Endothelial cell of umbilical vein (primary cell): ENCODE measurements at regions not wholly inside any gene's neighbourhood (a gene's known extent, or its start where the extent isn't known, plus 50 kb on each side); places are given as distances from the start of the nearest gene placed in this dataset.

ENCODE experiments used
- BruUV-seq: library from RNA; stranded (reverse); fragments of 400-500 nt; replicated peaks from 2 replicates; lab custom pipeline; 2021; lab: Mats Ljungman, UMichigan
- CTCF ChIA-PET: fragments of 300-600, 350-600 bp; sonication (Branson Sonifier 250); formaldehyde crosslinking; loops from one replicate; lab custom pipeline; 2021; ENCODE audit warnings: antibody characterized with exemption, inconsistent platforms; lab: Charles Lee
- POLR2A ChIA-PET: fragments of 300-600, 350-600 bp; sonication (Branson Sonifier 250); formaldehyde crosslinking; loops from one replicate; lab custom pipeline; 2021; ENCODE audit warnings: antibody characterized with exemption, inconsistent platforms; lab: Charles Lee
- DNase-seq: peaks from one replicate; pipeline ENCODE4 v3.0.0-alpha.2; 2011; ENCODE audit warnings: low read depth, low spot score
- FAIRE-seq: peaks from 2 replicates; lab custom pipeline; 2011; peaks lifted over from hg19 to GRCh38; lab: Jason Lieb, UNC
- H2AFZ ChIP-seq: 2 replicates; pipeline ENCODE4 v1.6.0; 2012; ENCODE audit warnings: low read depth, low read length, control low read depth, inconsistent platforms
- H3K27ac ChIP-seq: 2 replicates; pipeline ENCODE4 v1.5.1; 2011; ENCODE audit warnings: low read depth, mild to moderate bottlenecking, control low read depth, low read length, moderate library complexity; ENCODE audit not compliant: insufficient read depth
- H3K27me3 ChIP-seq, 2 experiments: 2 replicates each; pipeline versions ENCODE4 v1.6.0 to v1.6.1; 2011; ENCODE audit warnings: low read length in 2 of 2, mixed read lengths in 1 of 2; ENCODE audit not compliant: control insufficient read depth in 2 of 2, insufficient read depth in 2 of 2
- H3K36me3 ChIP-seq, 2 experiments: 2 replicates in 1 of 2; 3 replicates in 1 of 2; pipeline ENCODE4 v1.5.1; 2011; ENCODE audit warnings: low read length in 2 of 2, mild to moderate bottlenecking in 1 of 2, moderate library complexity in 1 of 2; ENCODE audit not compliant: control insufficient read depth in 2 of 2, insufficient read depth in 2 of 2; ENCODE audit errors: extremely low read depth in 1 of 2
- H3K4me1 ChIP-seq: 3 replicates; pipeline ENCODE4 v1.5.1; 2011; ENCODE audit warnings: mild to moderate bottlenecking, low read length; ENCODE audit not compliant: control insufficient read depth, insufficient read depth; ENCODE audit errors: extremely low read depth
- H3K4me2 ChIP-seq: 2 replicates; pipeline ENCODE4 v1.6.1; 2011; ENCODE audit warnings: low read length, control low read depth, mixed read lengths; ENCODE audit not compliant: insufficient read depth
- H3K4me3 ChIP-seq, 3 experiments: fragments of 200-600 bp in 1 of 3; sonication (generic), shearing (Covaris generic) in 1 of 3; replicated peaks in 1 of 3; 2 replicates each; pipeline ENCODE4 v1.5.1; 2011 to 2016; ENCODE audit warnings: control low read depth in 3 of 3, low read length in 3 of 3, mild to moderate bottlenecking in 2 of 3, inconsistent platforms in 1 of 3, low read depth in 1 of 3, moderate library complexity in 1 of 3; ENCODE audit not compliant: insufficient read depth in 1 of 3
- H3K79me2 ChIP-seq: 2 replicates; pipeline ENCODE4 v1.6.0; 2012; ENCODE audit warnings: low read length, inconsistent platforms; ENCODE audit not compliant: control insufficient read depth, insufficient read depth
- H3K9ac ChIP-seq: replicated peaks from 2 replicates; pipeline ENCODE3; 2011; ENCODE audit warnings: low read length, control low read depth; ENCODE audit not compliant: insufficient read depth; ENCODE audit errors: extremely low read depth
- H3K9me1 ChIP-seq: replicated peaks from 3 replicates; pipeline ENCODE4 v1.6.0; 2011; ENCODE audit warnings: mild to moderate bottlenecking, low read length; ENCODE audit not compliant: control insufficient read depth, insufficient read depth; ENCODE audit errors: extremely low read depth
- H3K9me3 ChIP-seq: replicated peaks from 2 replicates; pipeline ENCODE4 v1.5.1; 2012; ENCODE audit warnings: low read length, inconsistent platforms; ENCODE audit not compliant: control insufficient read depth, insufficient read depth
- H4K20me1 ChIP-seq: replicated peaks from 2 replicates; pipeline ENCODE3; 2011; ENCODE audit warnings: mild to moderate bottlenecking, low read length; ENCODE audit not compliant: control insufficient read depth, insufficient read depth; ENCODE audit errors: extremely low read depth
- CTCF ChIP-seq, 2 donors: IDR thresholded peaks; 1 replicate in 1 of 2; 2 replicates in 1 of 2; pipeline ENCODE4 v1.5.1; 2011; ENCODE audit warnings: low read length in 2 of 2, mild to moderate bottlenecking in 2 of 2, moderate library complexity in 2 of 2, control low read depth in 1 of 2, inconsistent platforms in 1 of 2, low read depth in 1 of 2; ENCODE audit not compliant: insufficient read depth in 1 of 2; ENCODE audit errors: extremely low read depth in 1 of 2
- EZH2 ChIP-seq: IDR thresholded peaks from 2 replicates; pipeline ENCODE4 v1.6.1; 2012; ENCODE audit warnings: borderline replicate concordance, low read depth, mild to moderate bottlenecking, moderate library complexity, low read length, inconsistent platforms; ENCODE audit not compliant: severe bottlenecking
- FOS ChIP-seq: IDR thresholded peaks from 2 replicates; pipeline ENCODE4 v1.6.1; 2011; ENCODE audit warnings: mild to moderate bottlenecking, low read length, moderate library complexity, borderline replicate concordance; ENCODE audit not compliant: insufficient read depth
- GATA2 ChIP-seq: IDR thresholded peaks from 2 replicates; pipeline ENCODE4 v1.7.0; 2011; ENCODE audit warnings: low read depth, mild to moderate bottlenecking, moderate library complexity, mixed read lengths, low read length; ENCODE audit not compliant: insufficient read length, insufficient read depth
- JUN ChIP-seq: IDR thresholded peaks from 2 replicates; pipeline ENCODE4 v1.6.1; 2011; ENCODE audit warnings: borderline replicate concordance, low read depth; ENCODE audit not compliant: insufficient read length, insufficient read depth
- MYC ChIP-seq: IDR thresholded peaks from one replicate; pipeline ENCODE4 v1.6.1; 2011; ENCODE audit warnings: mild to moderate bottlenecking, low read depth, low read length
- POLR2A ChIP-seq: IDR thresholded peaks from 2 replicates; pipeline ENCODE4 v1.6.1; 2012; ENCODE audit warnings: low read depth, mild to moderate bottlenecking, control low read depth, low read length
- POLR2AphosphoS5 ChIP-seq: IDR thresholded peaks from 2 replicates; pipeline ENCODE4 v1.6.1; 2012; ENCODE audit warnings: low read depth, mild to moderate bottlenecking, control low read depth, low read length, moderate library complexity; ENCODE audit not compliant: insufficient read depth
- dilution Hi-C: fragments of 300-500 bp; cut with MboI; formaldehyde crosslinking; loops from one replicate; pipeline ENCODE4 v1.15.0; 2019; ENCODE audit warnings: low sequenced_read_pairs; ENCODE audit not compliant: extremely low pct_ligation_motif_present
- intact Hi-C: fragments of 100-400 bp; cut with micrococcal nuclease; formaldehyde crosslinking; loops from one replicate; pipeline ENCODE4 v1.10.0; 2022
- TF ChIP-seq, protein P1 (sequence below): IDR thresholded peaks from 2 replicates; pipeline ENCODE4 v1.6.1; 2011; ENCODE audit not compliant: insufficient read depth, insufficient read length

- Histone ChIP-seq H3K4me2 (no peak overlapping the region), H3K9me1 (no peaks in the 10 kb centered on the region), H3K4me3 (no peak overlapping the region), H4K20me1 (no peaks in the 10 kb centered on the region), H3K4me1 (peaks cover 9% of the 10 kb centered on the region), H3K79me2 (no peaks in the 10 kb centered on the region), H2AFZ (no peak overlapping the region), H3K27ac (no peak overlapping the region), H3K36me3 (no peaks in the 10 kb centered on the region), H3K27me3 (no peaks in the 10 kb centered on the region), H3K9me3 (no peaks in the 10 kb centered on the region), H3K9ac (no peak overlapping the region)
- ChIA-PET CTCF (no interaction called here), POLR2A (no interaction called here)
- TF ChIP-seq EZH2 = no peak
- TF ChIP-seq POLR2A = no peak
- TF ChIP-seq FOS = no peak
- TF ChIP-seq POLR2AphosphoS5 = no peak
- no peak for TF ChIP-seq MYC
- TF ChIP-seq, protein P1, sequence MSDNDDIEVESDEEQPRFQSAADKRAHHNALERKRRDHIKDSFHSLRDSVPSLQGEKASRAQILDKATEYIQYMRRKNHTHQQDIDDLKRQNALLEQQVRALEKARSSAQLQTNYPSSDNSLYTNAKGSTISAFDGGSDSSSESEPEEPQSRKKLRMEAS = no peak
- TF ChIP-seq JUN = no peak
- intact Hi-C loops (no loop called here), dilution Hi-C loops (no loop called here)
- no peak for FAIRE-seq
- no TSS peak for BruUV-seq
- DNase-seq = no peak
Observed at GRCh38 chr2:236664136-236664535, 94.5 kb downstream of the ACKR3 start.

- no peak overlapping the region for H3K27ac ChIP-seq
- H3K79me2 ChIP-seq = no peaks in the 10 kb centered on the region
- H3K9ac ChIP-seq = no peak overlapping the region
- intact Hi-C loops = no loop called here
- H4K20me1 ChIP-seq = no peaks in the 10 kb centered on the region
- DNase-seq = no peak
- no peaks in the 10 kb centered on the region for H3K27me3 ChIP-seq
- no peaks in the 10 kb centered on the region for H3K36me3 ChIP-seq
- no TSS peak for BruUV-seq
- H3K9me1 ChIP-seq = no peaks in the 10 kb centered on the region
- peaks cover 9% of the 10 kb centered on the region for H3K4me1 ChIP-seq
- H3K9me3 ChIP-seq = no peaks in the 10 kb centered on the region
- dilution Hi-C loops = no loop called here
- no peak overlapping the region for H2AFZ ChIP-seq
- TF ChIP-seq POLR2A = no peak
- no peak for TF ChIP-seq CTCF (IDR thresholded peaks at IDR 0.05; ENCODE audit: extremely low read depth in 1 of 2, insufficient read depth in 1 of 2, low read depth in 1 of 2, low read length in 2 of 2)
- TF ChIP-seq MYC = no peak
- no peak for TF ChIP-seq JUN
- no peak for TF ChIP-seq EZH2
- no peak for TF ChIP-seq POLR2AphosphoS5
- no peak for TF ChIP-seq FOS
- no peak for TF ChIP-seq GATA2
- TF ChIP-seq, protein P1 = no peak
- ChIA-PET POLR2A (no interaction called here), CTCF (no interaction called here)
- no peak overlapping the region for H3K4me3 ChIP-seq
- no peak overlapping the region for H3K4me2 ChIP-seq
- FAIRE-seq = no peak
Observed at GRCh38 chr2:236665101-236665500, 95.5 kb downstream of the ACKR3 start.
